RWPE2 (cell line): ENCODE measurements at regions not wholly inside any gene's neighbourhood (a gene's known extent, or its start where the extent isn't known, plus 50 kb on each side); places are given as distances from the start of the nearest gene placed in this dataset.

Experiments used
- ATAC-seq: fragments of 200-7000 bp; cut with Tn5 transposase; 3 replicates; pipeline ENCODE4 v1.9.1; 2021; ENCODE audit warnings: low read depth
- DNase-seq: peaks from one replicate; pipeline ENCODE4 v3.0.0-alpha.2; 2020; ENCODE audit warnings: low spot score
- H3K27ac ChIP-seq: fragments of 450-650 bp; 2 replicates; pipeline ENCODE4 v1.5.1; 2017; ENCODE audit warnings: mild to moderate bottlenecking; ENCODE audit not compliant: poor library complexity, severe bottlenecking
- H3K27me3 ChIP-seq: fragments of 250-450 bp; sonication (Bioruptor Pico); 2 replicates; pipeline ENCODE4 v1.5.1; 2021; ENCODE audit warnings: mild to moderate bottlenecking, moderate library complexity; ENCODE audit not compliant: insufficient read depth, poor library complexity, severe bottlenecking
- H3K36me3 ChIP-seq: fragments of 250-450 bp; sonication (Bioruptor Pico); 2 replicates; pipeline ENCODE4 v1.5.1; 2020; ENCODE audit warnings: low read depth, mild to moderate bottlenecking, moderate library complexity
- H3K4me1 ChIP-seq: fragments of 250-450 bp; sonication (Bioruptor Pico); 2 replicates; pipeline ENCODE4 v1.5.1; 2021; ENCODE audit warnings: mild to moderate bottlenecking, moderate library complexity; ENCODE audit not compliant: insufficient read depth, poor library complexity, severe bottlenecking
- H3K4me3 ChIP-seq: fragments of 250-450 bp; sonication (Bioruptor Pico); 2 replicates; pipeline ENCODE4 v1.5.1; 2021; ENCODE audit warnings: mild to moderate bottlenecking, moderate library complexity; ENCODE audit not compliant: severe bottlenecking
- H3K9me3 ChIP-seq: fragments of 250-450 bp; sonication (Bioruptor Pico); 2 replicates; pipeline ENCODE4 v1.5.1; 2021; ENCODE audit warnings: mild to moderate bottlenecking, moderate library complexity; ENCODE audit not compliant: severe bottlenecking
- CTCF ChIP-seq: fragments of 450-650 bp; IDR thresholded peaks from one replicate; pipeline ENCODE4 v1.5.1; 2017; ENCODE audit warnings: mild to moderate bottlenecking, moderate library complexity; ENCODE audit not compliant: poor library complexity, severe bottlenecking

GRCh38 chr13:111616203-111616602 is 295.8 kb downstream of the TEX29 start:
- no peak for TF ChIP-seq CTCF
- Histone ChIP-seq H3K4me1 (no peaks in the 10 kb centered on the region), H3K36me3 (no peaks in the 10 kb centered on the region), H3K9me3 (no peaks in the 10 kb centered on the region), H3K4me3 (no peak overlapping the region), H3K27me3 (peaks cover 6% of the 10 kb centered on the region), H3K27ac (no peak overlapping the region)
- DNase-seq (no peak), ATAC-seq (no peak)

- Histone ChIP-seq H3K4me1 (no peaks in the 10 kb centered on the region), H3K9me3 (no peaks in the 10 kb centered on the region), H3K36me3 (no peaks in the 10 kb centered on the region), H3K27ac (no peak overlapping the region), H3K4me3 (no peak overlapping the region), H3K27me3 (peaks cover 6% of the 10 kb centered on the region)
- DNase-seq (no peak), ATAC-seq (no peak)
- no peak for TF ChIP-seq CTCF
Observed at GRCh38 chr13:111620166-111620565, 299.7 kb downstream of the TEX29 start.

GRCh38 chr13:111620586-111620985 is 300.1 kb downstream of the TEX29 start:
- no peak for ATAC-seq
- H3K27ac ChIP-seq = no peak overlapping the region
- TF ChIP-seq CTCF = no peak
- DNase-seq = no peak
- H3K36me3 ChIP-seq = no peaks in the 10 kb centered on the region
- H3K4me1 ChIP-seq = no peaks in the 10 kb centered on the region
- no peaks in the 10 kb centered on the region for H3K9me3 ChIP-seq
- H3K4me3 ChIP-seq = no peak overlapping the region
- peaks cover 6% of the 10 kb centered on the region for H3K27me3 ChIP-seq

GRCh38 chr13:111621164-111621563 is 300.7 kb downstream of the TEX29 start:
- ATAC-seq (no peak), DNase-seq (no peak)
- Histone ChIP-seq H3K4me1 (no peaks in the 10 kb centered on the region), H3K4me3 (no peak overlapping the region), H3K9me3 (no peaks in the 10 kb centered on the region), H3K36me3 (no peaks in the 10 kb centered on the region), H3K27ac (no peak overlapping the region), H3K27me3 (peaks cover 6% of the 10 kb centered on the region)
- no peak for TF ChIP-seq CTCF

- DNase-seq (no peak), ATAC-seq (no peak)
- H3K9me3 ChIP-seq = no peaks in the 10 kb centered on the region
- no peaks in the 10 kb centered on the region for H3K36me3 ChIP-seq
- no peak overlapping the region for H3K4me3 ChIP-seq
- TF ChIP-seq CTCF = no peak
- no peak overlapping the region for H3K27ac ChIP-seq
- H3K27me3 ChIP-seq = peaks cover 6% of the 10 kb centered on the region
- H3K4me1 ChIP-seq = no peaks in the 10 kb centered on the region
Observed at GRCh38 chr13:111622051-111622531, 301.6 kb downstream of the TEX29 start.
